ENCODE measurements at regions not wholly inside any gene's neighbourhood (a gene's known extent, or its start where the extent isn't known, plus 50 kb on each side); places are given as distances from the start of the nearest gene placed in this dataset.

GRCh38 chr3:124451630-124452317 lies 278.5 kb upstream of the UMPS start:
- H3K4me3 ChIP-seq (ENCODE audit: low read depth, low read length, poor library complexity, severe bottlenecking) = no peak overlapping the region
- no peaks in the 10 kb centered on the region for H3K79me2 ChIP-seq (ENCODE audit: insufficient read depth, low read depth, low read length)
- H3K9me3 ChIP-seq (ENCODE audit: low read length) = no peaks in the 10 kb centered on the region
- DNase-seq (ENCODE audit: low spot score) = no peak
- no peaks in the 10 kb centered on the region for H3K4me1 ChIP-seq (ENCODE audit: insufficient read depth, low read length, poor library complexity, severe bottlenecking)
- no peaks in the 10 kb centered on the region for H3K9me2 ChIP-seq (ENCODE audit: insufficient read depth, low read length)
- no peak overlapping the region for H2AFZ ChIP-seq (ENCODE audit: low read length)
- CTCF ChIA-PET (ENCODE audit: unreplicated experiment) = no interaction called here
- no peaks in the 10 kb centered on the region for H3K36me3 ChIP-seq (ENCODE audit: insufficient read depth, low read length)
- no peak overlapping the region for H3K27ac ChIP-seq (ENCODE audit: low read depth, low read length, poor library complexity, severe bottlenecking)
- no peak overlapping the region for H3K4me2 ChIP-seq (ENCODE audit: low read length)
- POLR2A ChIA-PET = no interaction called here
- no peak for TF ChIP-seq CTCF (conservative IDR thresholded peaks at IDR 0.05; ENCODE audit: low read length)
- intact Hi-C loops (cut with micrococcal nuclease; ENCODE audit: unreplicated experiment) = no loop called here
- H4K20me1 ChIP-seq (ENCODE audit: insufficient read depth, low read length) = no peaks in the 10 kb centered on the region
- BruUV-seq (replicated peaks) = no TSS peak

- Histone ChIP-seq H3K27ac (ENCODE audit: low read depth, low read length, poor library complexity, severe bottlenecking) (no peak overlapping the region), H3K4me2 (ENCODE audit: low read length) (no peak overlapping the region), H3K9me3 (ENCODE audit: low read length) (no peaks in the 10 kb centered on the region), H3K36me3 (ENCODE audit: insufficient read depth, low read length) (no peaks in the 10 kb centered on the region), H3K9me2 (ENCODE audit: insufficient read depth, low read length) (no peaks in the 10 kb centered on the region), H4K20me1 (ENCODE audit: insufficient read depth, low read length) (no peaks in the 10 kb centered on the region), H3K79me2 (ENCODE audit: insufficient read depth, low read depth, low read length) (no peaks in the 10 kb centered on the region), H2AFZ (ENCODE audit: low read length) (no peak overlapping the region), H3K4me1 (ENCODE audit: insufficient read depth, low read length, poor library complexity, severe bottlenecking) (no peaks in the 10 kb centered on the region), H3K4me3 (ENCODE audit: low read depth, low read length, poor library complexity, severe bottlenecking) (no peak overlapping the region)
- CTCF ChIA-PET (ENCODE audit: unreplicated experiment) = no interaction called here
- no peak for DNase-seq (ENCODE audit: low spot score)
- intact Hi-C loops (cut with micrococcal nuclease; ENCODE audit: unreplicated experiment) = no loop called here
- BruUV-seq (replicated peaks) = no TSS peak
- POLR2A ChIA-PET = no interaction called here
- TF ChIP-seq EZH2phosphoT487 (IDR thresholded peaks at IDR 0.05; ENCODE audit: borderline replicate concordance, low read depth, low read length) (no peak), CTCF (conservative IDR thresholded peaks at IDR 0.05; ENCODE audit: low read length) (no peak)
Observed at GRCh38 chr3:124453189-124453588, 277.1 kb upstream of the UMPS start.

GRCh38 chr3:124455891-124456290 lies 274.4 kb upstream of the UMPS start:
- no peak for TF ChIP-seq EZH2phosphoT487 (IDR thresholded peaks at IDR 0.05; ENCODE audit: borderline replicate concordance, low read depth, low read length)
- TF ChIP-seq CTCF (conservative IDR thresholded peaks at IDR 0.05; ENCODE audit: low read length) = no peak
- Histone ChIP-seq H3K4me1 (ENCODE audit: insufficient read depth, low read length, poor library complexity, severe bottlenecking) (no peaks in the 10 kb centered on the region), H2AFZ (ENCODE audit: low read length) (no peak overlapping the region), H3K9me2 (ENCODE audit: insufficient read depth, low read length) (no peaks in the 10 kb centered on the region), H3K36me3 (ENCODE audit: insufficient read depth, low read length) (no peaks in the 10 kb centered on the region), H3K27ac (ENCODE audit: low read depth, low read length, poor library complexity, severe bottlenecking) (no peak overlapping the region), H3K79me2 (ENCODE audit: insufficient read depth, low read depth, low read length) (no peaks in the 10 kb centered on the region), H3K4me3 (ENCODE audit: low read depth, low read length, poor library complexity, severe bottlenecking) (no peak overlapping the region), H3K4me2 (ENCODE audit: low read length) (no peak overlapping the region), H4K20me1 (ENCODE audit: insufficient read depth, low read length) (no peaks in the 10 kb centered on the region), H3K9me3 (ENCODE audit: low read length) (no peaks in the 10 kb centered on the region)
- no peak for DNase-seq (ENCODE audit: low spot score)
- ChIA-PET CTCF (ENCODE audit: unreplicated experiment) (no interaction called here), POLR2A (interaction anchor here (0.8 to 1.4 kb wide), 2 partner anchors 9 to 11 kb away, joined by 3 to 5 read pairs; no protein-coding TSS in a partner anchor)
- intact Hi-C loops (cut with micrococcal nuclease; ENCODE audit: unreplicated experiment) = no loop called here
- no TSS peak for BruUV-seq (replicated peaks)

All from OCI-LY7 (cell line).